ENCODE measurements at regions not wholly inside any gene's neighbourhood (a gene's known extent, or its start where the extent isn't known, plus 50 kb on each side); places are given as distances from the start of the nearest gene placed in this dataset.

GRCh38 chr1:55466373-55466772, 251.2 kb upstream of the USP24 start:
- no peaks in the 10 kb centered on the region for H3K4me1 ChIP-seq
- no peak overlapping the region for H3K27ac ChIP-seq
- no peaks in the 10 kb centered on the region for H3K36me3 ChIP-seq
- intact Hi-C loops (cut with DNase I): no loop called here
- no peak overlapping the region for H3K4me3 ChIP-seq
- no peaks in the 10 kb centered on the region for H3K27me3 ChIP-seq
- TF ChIP-seq, protein P1, sequence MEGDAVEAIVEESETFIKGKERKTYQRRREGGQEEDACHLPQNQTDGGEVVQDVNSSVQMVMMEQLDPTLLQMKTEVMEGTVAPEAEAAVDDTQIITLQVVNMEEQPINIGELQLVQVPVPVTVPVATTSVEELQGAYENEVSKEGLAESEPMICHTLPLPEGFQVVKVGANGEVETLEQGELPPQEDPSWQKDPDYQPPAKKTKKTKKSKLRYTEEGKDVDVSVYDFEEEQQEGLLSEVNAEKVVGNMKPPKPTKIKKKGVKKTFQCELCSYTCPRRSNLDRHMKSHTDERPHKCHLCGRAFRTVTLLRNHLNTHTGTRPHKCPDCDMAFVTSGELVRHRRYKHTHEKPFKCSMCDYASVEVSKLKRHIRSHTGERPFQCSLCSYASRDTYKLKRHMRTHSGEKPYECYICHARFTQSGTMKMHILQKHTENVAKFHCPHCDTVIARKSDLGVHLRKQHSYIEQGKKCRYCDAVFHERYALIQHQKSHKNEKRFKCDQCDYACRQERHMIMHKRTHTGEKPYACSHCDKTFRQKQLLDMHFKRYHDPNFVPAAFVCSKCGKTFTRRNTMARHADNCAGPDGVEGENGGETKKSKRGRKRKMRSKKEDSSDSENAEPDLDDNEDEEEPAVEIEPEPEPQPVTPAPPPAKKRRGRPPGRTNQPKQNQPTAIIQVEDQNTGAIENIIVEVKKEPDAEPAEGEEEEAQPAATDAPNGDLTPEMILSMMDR (IDR thresholded peaks at IDR 0.05): no peak
- TF ChIP-seq POLR2A (IDR thresholded peaks at IDR 0.05): no peak
- no peaks in the 10 kb centered on the region for H3K9me3 ChIP-seq
- no peak for ATAC-seq
- DNase-seq: no peak
- 100% methylated on average over 1 of the region's 1 CpG for WGBS (ENCODE audit: insufficient coverage, low coverage, low lambda C conversion rate, missing lambda C conversion rate)

- intact Hi-C loops (cut with DNase I): no loop called here
- Histone ChIP-seq H3K27me3 (no peaks in the 10 kb centered on the region), H3K4me1 (no peaks in the 10 kb centered on the region), H3K4me3 (no peak overlapping the region), H3K36me3 (no peaks in the 10 kb centered on the region), H3K9me3 (no peaks in the 10 kb centered on the region), H3K27ac (no peak overlapping the region)
- TF ChIP-seq, protein P1 (IDR thresholded peaks at IDR 0.05): no peak
- no peak for TF ChIP-seq POLR2A (IDR thresholded peaks at IDR 0.05)
- WGBS (ENCODE audit: insufficient coverage, low coverage, low lambda C conversion rate, missing lambda C conversion rate): 59% methylated on average over 1 of the region's 1 CpG
- ATAC-seq (no peak), DNase-seq (no peak)
Observed at GRCh38 chr1:55464550-55464949, 249.4 kb upstream of the USP24 start.

GRCh38 chr1:55463814-55464475, 248.8 kb upstream of the USP24 start:
- no peak overlapping the region for H3K4me3 ChIP-seq
- H3K27me3 ChIP-seq: no peaks in the 10 kb centered on the region
- H3K9me3 ChIP-seq: no peaks in the 10 kb centered on the region
- no peak overlapping the region for H3K27ac ChIP-seq
- H3K4me1 ChIP-seq: no peaks in the 10 kb centered on the region
- TF ChIP-seq, protein P1 (IDR thresholded peaks at IDR 0.05): no peak
- TF ChIP-seq POLR2A (IDR thresholded peaks at IDR 0.05): no peak
- 65% methylated on average over 10 of the region's 10 CpGs for WGBS (ENCODE audit: insufficient coverage, low coverage, low lambda C conversion rate, missing lambda C conversion rate)
- DNase-seq: no peak
- ATAC-seq: no peak
- intact Hi-C loops (cut with DNase I): no loop called here
- H3K36me3 ChIP-seq: no peaks in the 10 kb centered on the region

GRCh38 chr1:55457874-55458273, 242.7 kb upstream of the USP24 start:
- Histone ChIP-seq H3K4me3 (no peak overlapping the region), H3K4me1 (no peaks in the 10 kb centered on the region), H3K27me3 (no peaks in the 10 kb centered on the region), H3K36me3 (no peaks in the 10 kb centered on the region), H3K9me3 (no peaks in the 10 kb centered on the region), H3K27ac (no peak overlapping the region)
- intact Hi-C loops (cut with DNase I): no loop called here
- DNase-seq (no peak), ATAC-seq (no peak)
- TF ChIP-seq, protein P1 (IDR thresholded peaks at IDR 0.05): no peak
- no peak for TF ChIP-seq POLR2A (IDR thresholded peaks at IDR 0.05)
- WGBS (ENCODE audit: insufficient coverage, low coverage, low lambda C conversion rate, missing lambda C conversion rate): 60% methylated on average over 2 of the region's 2 CpGs

- Histone ChIP-seq H3K4me3 (no peak overlapping the region), H3K27me3 (no peaks in the 10 kb centered on the region), H3K4me1 (no peaks in the 10 kb centered on the region), H3K9me3 (no peaks in the 10 kb centered on the region), H3K36me3 (no peaks in the 10 kb centered on the region), H3K27ac (no peak overlapping the region)
- ATAC-seq (no peak), DNase-seq (no peak)
- WGBS (ENCODE audit: insufficient coverage, low coverage, low lambda C conversion rate, missing lambda C conversion rate): no CpG with 5 or more reads among the region's 1 CpG
- TF ChIP-seq, protein P1 (IDR thresholded peaks at IDR 0.05): no peak
- no peak for TF ChIP-seq POLR2A (IDR thresholded peaks at IDR 0.05)
- intact Hi-C loops (cut with DNase I): no loop called here
Observed at GRCh38 chr1:55456971-55457370, 241.8 kb upstream of the USP24 start.
